K562 (cell line): ENCODE measurements at regions not wholly inside any gene's neighbourhood (a gene's known extent, or its start where the extent isn't known, plus 50 kb on each side); places are given as distances from the start of the nearest gene placed in this dataset.

Experiments
- ATAC-seq: fragments of 200-7000 bp; cut with Tn5 transposase; 3 replicates; pipeline ENCODE4 v1.9.1; 2020; ENCODE audit warnings: moderate library complexity
- BruUV-seq: library from RNA; stranded (reverse); fragments of 400-500 nt; replicated peaks from 2 replicates; lab custom pipeline; 2021; lab: Mats Ljungman, UMichigan
- CTCF ChIA-PET: fragments of 300-600 bp; formaldehyde crosslinking; extraction: SDS; loops from one replicate; lab custom pipeline; 2021; ENCODE audit warnings: low intra/inter-chr PET ratio; lab: Yijun Ruan, JAX
- POLR2A ChIA-PET: fragments of 300-600, 350-650 bp; sonication (Branson Sonifier 250); formaldehyde crosslinking; extraction: SDS; loops from one replicate; lab custom pipeline; 2021; ENCODE audit warnings: antibody characterized with exemption, inconsistent platforms; lab: Yijun Ruan, JAX
- DNase-seq, 4 experiments: peaks; one replicate each; pipeline versions ENCODE4 v3.0.0 to v3.0.0-alpha.2; 2011 to 2018; ENCODE audit warnings: low spot score in 3 of 4, mixed read lengths in 3 of 4; ENCODE audit errors: extremely low read depth in 1 of 4
- FAIRE-seq: peaks from 2 replicates; lab custom pipeline; 2011; peaks lifted over from hg19 to GRCh38; lab: Jason Lieb, UNC
- H2AFZ ChIP-seq: 2 replicates; pipeline ENCODE4 v1.6.0; 2011; ENCODE audit warnings: low read depth, low read length, control low read depth, inconsistent platforms
- H3K27ac ChIP-seq: fragments of 200-600 bp; 3 replicates; pipeline ENCODE4 v1.8.0; 2011; ENCODE audit warnings: low read depth, mild to moderate bottlenecking, control low read depth, inconsistent platforms, low read length, moderate library complexity, mixed read lengths; ENCODE audit errors: extremely low read depth
- H3K27me3 ChIP-seq, 2 experiments: fragments of 300-600 bp in 1 of 2; 2 replicates in 1 of 2; 3 replicates in 1 of 2; pipeline versions ENCODE4 v1.6.0 to v1.8.0; 2011; ENCODE audit warnings: inconsistent platforms in 2 of 2, low read length in 2 of 2, mild to moderate bottlenecking in 1 of 2, mixed read lengths in 1 of 2, moderate library complexity in 1 of 2; ENCODE audit not compliant: control insufficient read depth in 2 of 2, insufficient read depth in 2 of 2
- H3K36me3 ChIP-seq: fragments of 300-600 bp; 3 replicates; pipeline ENCODE4 v1.8.0; 2011; ENCODE audit warnings: mild to moderate bottlenecking, low read length, inconsistent platforms; ENCODE audit not compliant: control insufficient read depth, insufficient read depth
- H3K4me1 ChIP-seq, 2 experiments: fragments of 200-600 bp in 1 of 2; replicated peaks in 1 of 2; 2 replicates in 1 of 2; 3 replicates in 1 of 2; pipeline versions ENCODE4 v1.5.1 to v1.8.0; 2011; ENCODE audit warnings: inconsistent platforms in 2 of 2, low read length in 2 of 2, mild to moderate bottlenecking in 1 of 2, mixed read lengths in 1 of 2, moderate library complexity in 1 of 2; ENCODE audit not compliant: control insufficient read depth in 2 of 2, insufficient read depth in 2 of 2
- H3K4me2 ChIP-seq: 2 replicates; pipeline ENCODE4 v1.6.1; 2011; ENCODE audit warnings: low read length, control low read depth, inconsistent platforms, mixed read lengths; ENCODE audit not compliant: insufficient read depth
- H3K4me3 ChIP-seq: fragments of 200-600 bp; sonication (generic), shearing (Covaris generic); 2 replicates; pipeline ENCODE4 v1.5.1; 2016; ENCODE audit warnings: control low read depth, inconsistent platforms
- H3K79me2 ChIP-seq: fragments of 200-600 bp; 3 replicates; pipeline ENCODE4 v1.8.0; 2011; ENCODE audit warnings: low read length, inconsistent platforms; ENCODE audit not compliant: control insufficient read depth, insufficient read depth
- H3K9ac ChIP-seq, 2 experiments: 2 replicates each; pipeline versions ENCODE4 v1.6.0 to v1.6.1; 2011; ENCODE audit warnings: low read depth in 2 of 2, low read length in 2 of 2, control low read depth in 1 of 2, inconsistent platforms in 1 of 2, mild to moderate bottlenecking in 1 of 2, mixed read lengths in 1 of 2; ENCODE audit not compliant: insufficient read depth in 1 of 2
- H3K9me1 ChIP-seq: one replicate; pipeline ENCODE4 v1.6.0; 2011; ENCODE audit warnings: inconsistent platforms, mild to moderate bottlenecking, low read length, moderate library complexity; ENCODE audit not compliant: control insufficient read depth, insufficient read depth
- H3K9me3 ChIP-seq: replicated peaks from 2 replicates; pipeline ENCODE4 v1.5.1; 2011; ENCODE audit warnings: low read depth, low read length, inconsistent platforms; ENCODE audit not compliant: control insufficient read depth, insufficient read depth
- H4K20me1 ChIP-seq: replicated peaks from 2 replicates; pipeline ENCODE4 v1.6.1; 2011; ENCODE audit warnings: low read length, inconsistent platforms, mixed read lengths; ENCODE audit not compliant: control insufficient read depth, insufficient read depth
- ELF4 ChIP-seq: fragments of 450-650 bp; formaldehyde crosslinking; IDR thresholded peaks from 2 replicates; pipeline ENCODE4 v1.4.0; 2022; ENCODE audit warnings: missing genetic modification characterization
- HDAC1 ChIP-seq, 2 experiments: fragments of 450-650 bp; IDR thresholded peaks; 2 replicates each; pipeline ENCODE4 v1.6.1; 2016 to 2017; ENCODE audit warnings: inconsistent platforms in 1 of 2, mild to moderate bottlenecking in 1 of 2, moderate library complexity in 1 of 2
- KAT8 ChIP-seq: fragments of 450-650 bp; IDR thresholded peaks from 2 replicates; pipeline ENCODE4 v1.6.1; 2016; ENCODE audit warnings: low read depth, mild to moderate bottlenecking
- RBM14 ChIP-seq: fragments of 200-400 bp; formaldehyde crosslinking; IDR thresholded peaks from 2 replicates; pipeline ENCODE4 v1.6.1; 2018; ENCODE audit warnings: low read depth, mild to moderate bottlenecking, low read length, moderate library complexity, borderline replicate concordance; ENCODE audit not compliant: insufficient read depth
- SMAD4 ChIP-seq: fragments of 250-450 bp; sonication (Bioruptor Pico); conservative IDR thresholded peaks from 2 replicates; pipeline ENCODE4 v1.8.0; 2021; ENCODE audit warnings: inconsistent platforms, mild to moderate bottlenecking, moderate library complexity
- SNIP1 ChIP-seq: fragments of 450-650 bp; IDR thresholded peaks from 2 replicates; pipeline ENCODE4 v1.7.1; 2017; ENCODE audit warnings: low read depth, mild to moderate bottlenecking
- TCF7L2 ChIP-seq: fragments of 150-350 bp; IDR thresholded peaks from 2 replicates; pipeline ENCODE4 v1.6.1; 2016; ENCODE audit warnings: low read depth, mild to moderate bottlenecking, low read length, moderate library complexity
- ZNF224 ChIP-seq: sonication (generic); formaldehyde crosslinking; IDR thresholded peaks from 2 replicates; pipeline ENCODE4 v1.8.0; 2022; ENCODE audit warnings: mild to moderate bottlenecking, missing genetic modification reagents
- WGBS: fragments of 100-300 bp; shearing (Covaris generic); methylation state at CpG from one replicate; pipeline ENCODE4 v1.1.6; 2016; ENCODE audit warnings: low coverage, mixed read lengths; ENCODE audit not compliant: insufficient coverage; ENCODE audit errors: missing lambda C conversion rate; 5-methylcytosine and 5-hydroxymethylcytosine counted together
- in situ Hi-C: fragments of 300-500 bp; cut with MboI; formaldehyde crosslinking; loops from 4 replicates; pipeline ENCODE4 v1.15.0; 2018; ENCODE audit warnings: inconsistent platforms, mixed read lengths
- intact Hi-C: fragments of 100-400 bp; cut with micrococcal nuclease; formaldehyde crosslinking; loops from 2 replicates; pipeline ENCODE4 v1.14.2; 2022

DNA sequence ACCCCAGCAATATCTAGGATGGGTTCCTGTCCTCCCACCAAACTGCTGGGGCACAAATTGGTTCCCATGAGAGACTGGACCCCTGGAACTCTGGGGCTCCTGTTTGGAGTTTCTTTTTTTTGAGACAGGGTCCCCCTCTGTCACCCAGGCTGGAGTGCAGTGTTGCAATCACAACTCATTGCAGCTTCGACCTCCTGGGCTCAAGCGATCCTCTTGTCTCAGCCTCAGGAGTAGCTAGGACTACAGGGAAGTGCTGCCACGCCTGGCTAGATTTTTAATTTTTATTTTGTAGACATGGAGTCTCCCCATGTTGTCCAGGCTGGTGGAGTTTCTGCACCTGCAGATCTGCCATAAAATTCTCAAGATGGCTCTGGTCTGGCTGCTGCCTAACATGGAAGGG is 56.3 kb upstream of the BRD7 start:
- ChIA-PET CTCF (no interaction called here), POLR2A (interaction anchor here (0.8 kb wide), 1 partner anchor 31 kb away, joined by 3 read pairs; no protein-coding TSS in a partner anchor)
- ATAC-seq (no peak; the same call in 2 of the 3 replicates), DNase-seq (no peak), FAIRE-seq (no peak)
- no peaks in the 10 kb centered on the region for H3K9me1 ChIP-seq
- no peaks in the 10 kb centered on the region for H3K79me2 ChIP-seq
- in situ Hi-C loops (no loop called here), intact Hi-C loops (no loop called here)
- WGBS: 4% methylated on average over 3 of the region's 3 CpGs
- BruUV-seq: no TSS peak
- no peak overlapping the region for H3K4me3 ChIP-seq
- no peak overlapping the region for H2AFZ ChIP-seq
- H4K20me1 ChIP-seq: no peaks in the 10 kb centered on the region; the same call in 1 of the 2 replicates
- H3K27ac ChIP-seq: no peak overlapping the region
- no peaks in the 10 kb centered on the region; a peak in 2 of 5 replicates for H3K4me1 ChIP-seq
- no peak for TF ChIP-seq ELF4 (CRISPR knock-in tag)
- no peak for TF ChIP-seq TCF7L2
- TF ChIP-seq KAT8: no peak
- TF ChIP-seq SMAD4 (CRISPR knock-in tag): no peak
- no peak for TF ChIP-seq SNIP1
- no peak for TF ChIP-seq HDAC1 (IDR thresholded peaks at IDR 0.05)
- no peak for TF ChIP-seq ZNF224 (CRISPR knock-in tag)
- no peak for TF ChIP-seq RBM14
- peaks cover 2% of the 10 kb centered on the region; the same call in 1 of the 2 replicates for H3K9me3 ChIP-seq
- H3K27me3 ChIP-seq: peaks cover 16 to 28% of the 10 kb centered on the region in 2 experiments; a peak in 4 of 5 replicates
- H3K4me2 ChIP-seq: no peak overlapping the region
- no peak overlapping the region for H3K9ac ChIP-seq
- no peaks in the 10 kb centered on the region for H3K36me3 ChIP-seq
